Gastrocnemius medialis (tissue), 4 donors: ENCODE measurements at regions not wholly inside any gene's neighbourhood (a gene's known extent, or its start where the extent isn't known, plus 50 kb on each side); places are given as distances from the start of the nearest gene placed in this dataset.

Experiments used
- POLR2A ChIP-seq, 2 donors: fragments of 450-650 bp; IDR thresholded peaks; one replicate each; pipeline ENCODE4 v1.6.1; 2017; ENCODE audit warnings: antibody characterized with exemption in 2 of 2, mild to moderate bottlenecking in 2 of 2, moderate library complexity in 2 of 2
- TF ChIP-seq, protein P1 (sequence below), 5 experiments: fragments of 450-650 bp in 3 of 5; fragments of 200-600 bp in 2 of 5; sonication (generic) in 2 of 5; IDR thresholded peaks in 4 of 5; conservative IDR thresholded peaks in 1 of 5; 1 replicate in 4 of 5; 2 replicates in 1 of 5; pipeline ENCODE4 v1.5.1; 2016 to 2019; ENCODE audit warnings: antibody characterized with exemption in 5 of 5, mild to moderate bottlenecking in 3 of 5, moderate library complexity in 3 of 5

DNA sequence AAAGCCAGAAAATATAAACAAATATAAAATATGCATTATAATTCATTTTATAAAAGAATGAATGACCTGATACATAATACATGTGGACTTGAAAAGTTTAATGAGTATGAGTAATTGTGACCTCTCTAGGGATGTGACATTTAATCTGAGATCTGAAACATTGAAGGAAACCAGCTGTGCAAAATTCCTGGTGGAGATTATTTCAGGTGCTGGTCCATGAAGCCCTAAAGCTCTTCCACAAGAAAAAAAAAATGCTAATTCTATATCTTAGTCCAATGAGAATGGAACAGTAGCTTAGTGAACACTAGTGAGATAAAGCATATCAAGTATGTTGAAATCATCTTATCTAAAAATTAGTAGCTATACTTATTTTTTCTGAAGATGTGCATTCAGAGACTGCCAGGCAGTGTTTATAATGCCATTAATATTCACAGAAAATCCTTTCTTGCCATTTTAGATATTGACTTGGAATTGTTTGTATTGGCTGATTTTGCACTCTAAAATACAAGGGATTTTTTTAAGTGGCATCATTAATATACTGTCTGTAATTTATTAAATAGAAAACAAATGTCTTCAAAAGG is 1485.9 kb downstream of the PLA2G4A start:
- TF ChIP-seq, protein P1, sequence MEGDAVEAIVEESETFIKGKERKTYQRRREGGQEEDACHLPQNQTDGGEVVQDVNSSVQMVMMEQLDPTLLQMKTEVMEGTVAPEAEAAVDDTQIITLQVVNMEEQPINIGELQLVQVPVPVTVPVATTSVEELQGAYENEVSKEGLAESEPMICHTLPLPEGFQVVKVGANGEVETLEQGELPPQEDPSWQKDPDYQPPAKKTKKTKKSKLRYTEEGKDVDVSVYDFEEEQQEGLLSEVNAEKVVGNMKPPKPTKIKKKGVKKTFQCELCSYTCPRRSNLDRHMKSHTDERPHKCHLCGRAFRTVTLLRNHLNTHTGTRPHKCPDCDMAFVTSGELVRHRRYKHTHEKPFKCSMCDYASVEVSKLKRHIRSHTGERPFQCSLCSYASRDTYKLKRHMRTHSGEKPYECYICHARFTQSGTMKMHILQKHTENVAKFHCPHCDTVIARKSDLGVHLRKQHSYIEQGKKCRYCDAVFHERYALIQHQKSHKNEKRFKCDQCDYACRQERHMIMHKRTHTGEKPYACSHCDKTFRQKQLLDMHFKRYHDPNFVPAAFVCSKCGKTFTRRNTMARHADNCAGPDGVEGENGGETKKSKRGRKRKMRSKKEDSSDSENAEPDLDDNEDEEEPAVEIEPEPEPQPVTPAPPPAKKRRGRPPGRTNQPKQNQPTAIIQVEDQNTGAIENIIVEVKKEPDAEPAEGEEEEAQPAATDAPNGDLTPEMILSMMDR (IDR thresholded peaks at IDR 0.05 in 4 of 5, conservative IDR thresholded peaks at IDR 0.05 in 1 of 5) = no peak
- no peak for TF ChIP-seq POLR2A (IDR thresholded peaks at IDR 0.05)
